ENCODE measurements at regions not wholly inside any gene's neighbourhood (a gene's known extent, or its start where the extent isn't known, plus 50 kb on each side); places are given as distances from the start of the nearest gene placed in this dataset.
"Not testable (repeated sequence)": the region's sequence is repeated elsewhere in the genome, so short reads cannot be mapped to it uniquely, and the experiment has no call there.

GRCh38 chr1:148426385-148426784 is 56.7 kb downstream of the PPIAL4G start:
- TF ChIP-seq CTCF (conservative IDR thresholded peaks at IDR 0.05 in 1 of 2, IDR thresholded peaks at IDR 0.05 in 1 of 2; ENCODE audit: extremely low read depth in 1 of 2, insufficient read depth in 1 of 2, low read depth in 1 of 2, low read length in 2 of 2); EZH2 (IDR thresholded peaks at IDR 0.05; ENCODE audit: borderline replicate concordance, low read length): not testable (repeated sequence)

Measured in mammary epithelial cell (primary cell).